Activated T-helper 1 cell treated with anti-CD3 and anti-CD28 coated beads, Interleukin-12 subunit alpha, Interleukin-12 subunit beta, Interleukin-2, Interleukin-4 antibody, amounts not matched to agents 30 ng/mL and 10 ng/mL and 1 ng/mL, durations not matched to agents 14 hours and 24 hours and 36 hours (primary cell): ENCODE measurements at regions not wholly inside any gene's neighbourhood (a gene's known extent, or its start where the extent isn't known, plus 50 kb on each side); places are given as distances from the start of the nearest gene placed in this dataset.

Experiments
- DNase-seq: peaks from one replicate; pipeline ENCODE4 v3.0.0; 2021; ENCODE audit warnings: low spot score
- H3K27ac Mint-ChIP-seq: one replicate; pipeline ENCODE4 v1.8.0; 2021; ENCODE audit warnings: mild to moderate bottlenecking, mixed read lengths
- H3K27me3 Mint-ChIP-seq: one replicate; pipeline ENCODE4 v1.8.0; 2022; ENCODE audit warnings: mild to moderate bottlenecking, moderate library complexity, mixed read lengths; ENCODE audit not compliant: insufficient read depth
- H3K36me3 Mint-ChIP-seq: one replicate; pipeline ENCODE4 v1.8.0; 2021; ENCODE audit warnings: low read depth, mixed read lengths
- H3K4me1 Mint-ChIP-seq: one replicate; pipeline ENCODE4 v1.8.0; 2021; ENCODE audit warnings: low read depth, mixed read lengths
- H3K4me3 Mint-ChIP-seq: one replicate; pipeline ENCODE4 v1.8.0; 2021; ENCODE audit warnings: mild to moderate bottlenecking, moderate library complexity, mixed read lengths
- H3K9me3 Mint-ChIP-seq: one replicate; pipeline ENCODE4 v1.8.0; 2021; ENCODE audit warnings: mixed read lengths
- intact Hi-C: fragments of 100-400 bp; cut with micrococcal nuclease; formaldehyde crosslinking; loops from one replicate; pipeline ENCODE4 v1.15.1; 2024

DNA sequence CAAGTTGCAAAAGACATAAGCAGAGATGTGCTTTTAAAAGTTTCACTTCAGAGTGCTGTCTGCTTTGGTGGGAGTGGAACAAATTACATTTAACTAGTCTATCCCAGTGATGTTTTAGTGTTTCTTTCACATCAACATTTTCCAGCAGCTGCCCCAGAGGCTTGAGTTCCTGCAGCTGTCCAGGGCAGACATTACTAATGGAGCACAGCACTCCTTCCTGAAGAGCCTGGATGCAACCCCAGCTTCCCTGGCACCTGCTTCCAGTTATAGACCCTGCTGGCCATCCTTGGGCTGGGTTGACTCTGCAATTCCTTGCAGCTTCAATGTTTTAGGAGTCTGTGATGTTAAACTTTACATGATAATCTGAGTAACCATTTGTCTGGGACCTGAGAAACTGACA is 61.4 kb upstream of the PIRT start:
- H3K27ac Mint-ChIP-seq = no peak overlapping the region
- no peak overlapping the region for H3K4me3 Mint-ChIP-seq
- H3K4me1 Mint-ChIP-seq = no peaks in the 10 kb centered on the region
- no peaks in the 10 kb centered on the region for H3K9me3 Mint-ChIP-seq
- intact Hi-C loops = no loop called here
- DNase-seq = no peak
- peaks cover 2% of the 10 kb centered on the region for H3K27me3 Mint-ChIP-seq
- H3K36me3 Mint-ChIP-seq = no peaks in the 10 kb centered on the region

GRCh38 chr17:10894220-10894619 is 56.3 kb upstream of the PIRT start:
- no peaks in the 10 kb centered on the region for H3K9me3 Mint-ChIP-seq
- no peak for DNase-seq
- intact Hi-C loops = no loop called here
- no peak overlapping the region for H3K27ac Mint-ChIP-seq
- no peak overlapping the region for H3K4me3 Mint-ChIP-seq
- no peaks in the 10 kb centered on the region for H3K36me3 Mint-ChIP-seq
- H3K4me1 Mint-ChIP-seq = no peaks in the 10 kb centered on the region
- no peaks in the 10 kb centered on the region for H3K27me3 Mint-ChIP-seq

- H3K27ac Mint-ChIP-seq = no peak overlapping the region
- no peaks in the 10 kb centered on the region for H3K36me3 Mint-ChIP-seq
- H3K4me3 Mint-ChIP-seq = no peak overlapping the region
- no peak for DNase-seq
- intact Hi-C loops = no loop called here
- no peaks in the 10 kb centered on the region for H3K9me3 Mint-ChIP-seq
- no peaks in the 10 kb centered on the region for H3K4me1 Mint-ChIP-seq
- H3K27me3 Mint-ChIP-seq = peaks cover 3% of the 10 kb centered on the region
Observed at GRCh38 chr17:10888858-10889257, 51.0 kb upstream of the PIRT start.
